K562 (cell line): ENCODE measurements at regions not wholly inside any gene's neighbourhood (a gene's known extent, or its start where the extent isn't known, plus 50 kb on each side); places are given as distances from the start of the nearest gene placed in this dataset.

ENCODE experiments used
- ATAC-seq: fragments of 200-7000 bp; cut with Tn5 transposase; 3 replicates; pipeline ENCODE4 v1.9.1; 2020; ENCODE audit warnings: moderate library complexity
- BruUV-seq: library from RNA; stranded (reverse); fragments of 400-500 nt; replicated peaks from 2 replicates; lab custom pipeline; 2021; lab: Mats Ljungman, UMichigan
- CTCF ChIA-PET: fragments of 300-600 bp; formaldehyde crosslinking; extraction: SDS; loops from one replicate; lab custom pipeline; 2021; ENCODE audit warnings: low intra/inter-chr PET ratio; lab: Yijun Ruan, JAX
- POLR2A ChIA-PET: fragments of 300-600, 350-650 bp; sonication (Branson Sonifier 250); formaldehyde crosslinking; extraction: SDS; loops from one replicate; lab custom pipeline; 2021; ENCODE audit warnings: antibody characterized with exemption, inconsistent platforms; lab: Yijun Ruan, JAX
- DNase-seq, 4 experiments: peaks; one replicate each; pipeline versions ENCODE4 v3.0.0 to v3.0.0-alpha.2; 2011 to 2018; ENCODE audit warnings: low spot score in 3 of 4, mixed read lengths in 3 of 4; ENCODE audit errors: extremely low read depth in 1 of 4
- FAIRE-seq: peaks from 2 replicates; lab custom pipeline; 2011; peaks lifted over from hg19 to GRCh38; lab: Jason Lieb, UNC
- H2AFZ ChIP-seq: 2 replicates; pipeline ENCODE4 v1.6.0; 2011; ENCODE audit warnings: low read depth, low read length, control low read depth, inconsistent platforms
- H3K27ac ChIP-seq: fragments of 200-600 bp; 3 replicates; pipeline ENCODE4 v1.8.0; 2011; ENCODE audit warnings: low read depth, mild to moderate bottlenecking, control low read depth, inconsistent platforms, low read length, moderate library complexity, mixed read lengths; ENCODE audit errors: extremely low read depth
- H3K27me3 ChIP-seq, 2 experiments: fragments of 300-600 bp in 1 of 2; 2 replicates in 1 of 2; 3 replicates in 1 of 2; pipeline versions ENCODE4 v1.6.0 to v1.8.0; 2011; ENCODE audit warnings: inconsistent platforms in 2 of 2, low read length in 2 of 2, mild to moderate bottlenecking in 1 of 2, mixed read lengths in 1 of 2, moderate library complexity in 1 of 2; ENCODE audit not compliant: control insufficient read depth in 2 of 2, insufficient read depth in 2 of 2
- H3K36me3 ChIP-seq: fragments of 300-600 bp; 3 replicates; pipeline ENCODE4 v1.8.0; 2011; ENCODE audit warnings: mild to moderate bottlenecking, low read length, inconsistent platforms; ENCODE audit not compliant: control insufficient read depth, insufficient read depth
- H3K4me1 ChIP-seq, 2 experiments: fragments of 200-600 bp in 1 of 2; replicated peaks in 1 of 2; 2 replicates in 1 of 2; 3 replicates in 1 of 2; pipeline versions ENCODE4 v1.5.1 to v1.8.0; 2011; ENCODE audit warnings: inconsistent platforms in 2 of 2, low read length in 2 of 2, mild to moderate bottlenecking in 1 of 2, mixed read lengths in 1 of 2, moderate library complexity in 1 of 2; ENCODE audit not compliant: control insufficient read depth in 2 of 2, insufficient read depth in 2 of 2
- H3K4me2 ChIP-seq: 2 replicates; pipeline ENCODE4 v1.6.1; 2011; ENCODE audit warnings: low read length, control low read depth, inconsistent platforms, mixed read lengths; ENCODE audit not compliant: insufficient read depth
- H3K4me3 ChIP-seq: fragments of 200-600 bp; sonication (generic), shearing (Covaris generic); 2 replicates; pipeline ENCODE4 v1.5.1; 2016; ENCODE audit warnings: control low read depth, inconsistent platforms
- H3K79me2 ChIP-seq: fragments of 200-600 bp; 3 replicates; pipeline ENCODE4 v1.8.0; 2011; ENCODE audit warnings: low read length, inconsistent platforms; ENCODE audit not compliant: control insufficient read depth, insufficient read depth
- H3K9ac ChIP-seq, 2 experiments: 2 replicates each; pipeline versions ENCODE4 v1.6.0 to v1.6.1; 2011; ENCODE audit warnings: low read depth in 2 of 2, low read length in 2 of 2, control low read depth in 1 of 2, inconsistent platforms in 1 of 2, mild to moderate bottlenecking in 1 of 2, mixed read lengths in 1 of 2; ENCODE audit not compliant: insufficient read depth in 1 of 2
- H3K9me1 ChIP-seq: one replicate; pipeline ENCODE4 v1.6.0; 2011; ENCODE audit warnings: inconsistent platforms, mild to moderate bottlenecking, low read length, moderate library complexity; ENCODE audit not compliant: control insufficient read depth, insufficient read depth
- H3K9me3 ChIP-seq: replicated peaks from 2 replicates; pipeline ENCODE4 v1.5.1; 2011; ENCODE audit warnings: low read depth, low read length, inconsistent platforms; ENCODE audit not compliant: control insufficient read depth, insufficient read depth
- H4K20me1 ChIP-seq: replicated peaks from 2 replicates; pipeline ENCODE4 v1.6.1; 2011; ENCODE audit warnings: low read length, inconsistent platforms, mixed read lengths; ENCODE audit not compliant: control insufficient read depth, insufficient read depth
- RAD21 ChIP-seq, 2 experiments: fragments of 250-450 bp in 1 of 2; fragments of 450-650 bp in 1 of 2; sonication (Bioruptor Pico) in 1 of 2; formaldehyde crosslinking in 1 of 2; IDR thresholded peaks in 1 of 2; conservative IDR thresholded peaks in 1 of 2; 2 replicates each; pipeline versions ENCODE4 v1.4.0 to v1.8.0; 2020 to 2022; ENCODE audit warnings: mild to moderate bottlenecking in 2 of 2, moderate library complexity in 1 of 2
- THRAP3 ChIP-seq: fragments of 450-650 bp; IDR thresholded peaks from 2 replicates; pipeline ENCODE4 v1.6.1; 2016; ENCODE audit warnings: mild to moderate bottlenecking, inconsistent platforms, borderline replicate concordance
- XRCC5 ChIP-seq: fragments of 200-400 bp; formaldehyde crosslinking; IDR thresholded peaks from 2 replicates; pipeline ENCODE4 v1.6.1; 2017; ENCODE audit warnings: low read depth, mild to moderate bottlenecking, low read length
- WGBS: fragments of 100-300 bp; shearing (Covaris generic); methylation state at CpG from one replicate; pipeline ENCODE4 v1.1.6; 2016; ENCODE audit warnings: low coverage, mixed read lengths; ENCODE audit not compliant: insufficient coverage; ENCODE audit errors: missing lambda C conversion rate; 5-methylcytosine and 5-hydroxymethylcytosine counted together
- in situ Hi-C: fragments of 300-500 bp; cut with MboI; formaldehyde crosslinking; loops from 4 replicates; pipeline ENCODE4 v1.15.0; 2018; ENCODE audit warnings: inconsistent platforms, mixed read lengths
- intact Hi-C: fragments of 100-400 bp; cut with micrococcal nuclease; formaldehyde crosslinking; loops from 2 replicates; pipeline ENCODE4 v1.14.2; 2022
- TF ChIP-seq, protein P1 (sequence below): fragments of 250-450 bp; sonication (Bioruptor Pico); IDR thresholded peaks from 2 replicates; pipeline ENCODE4 v1.5.0; 2021; ENCODE audit warnings: mild to moderate bottlenecking, borderline replicate concordance
- TF ChIP-seq, protein P2 (sequence below): IDR thresholded peaks from 2 replicates; pipeline ENCODE4 v1.6.1; 2011; ENCODE audit warnings: borderline replicate concordance, low read depth, mild to moderate bottlenecking, moderate library complexity, low read length; ENCODE audit not compliant: insufficient read depth, poor library complexity, severe bottlenecking

DNA sequence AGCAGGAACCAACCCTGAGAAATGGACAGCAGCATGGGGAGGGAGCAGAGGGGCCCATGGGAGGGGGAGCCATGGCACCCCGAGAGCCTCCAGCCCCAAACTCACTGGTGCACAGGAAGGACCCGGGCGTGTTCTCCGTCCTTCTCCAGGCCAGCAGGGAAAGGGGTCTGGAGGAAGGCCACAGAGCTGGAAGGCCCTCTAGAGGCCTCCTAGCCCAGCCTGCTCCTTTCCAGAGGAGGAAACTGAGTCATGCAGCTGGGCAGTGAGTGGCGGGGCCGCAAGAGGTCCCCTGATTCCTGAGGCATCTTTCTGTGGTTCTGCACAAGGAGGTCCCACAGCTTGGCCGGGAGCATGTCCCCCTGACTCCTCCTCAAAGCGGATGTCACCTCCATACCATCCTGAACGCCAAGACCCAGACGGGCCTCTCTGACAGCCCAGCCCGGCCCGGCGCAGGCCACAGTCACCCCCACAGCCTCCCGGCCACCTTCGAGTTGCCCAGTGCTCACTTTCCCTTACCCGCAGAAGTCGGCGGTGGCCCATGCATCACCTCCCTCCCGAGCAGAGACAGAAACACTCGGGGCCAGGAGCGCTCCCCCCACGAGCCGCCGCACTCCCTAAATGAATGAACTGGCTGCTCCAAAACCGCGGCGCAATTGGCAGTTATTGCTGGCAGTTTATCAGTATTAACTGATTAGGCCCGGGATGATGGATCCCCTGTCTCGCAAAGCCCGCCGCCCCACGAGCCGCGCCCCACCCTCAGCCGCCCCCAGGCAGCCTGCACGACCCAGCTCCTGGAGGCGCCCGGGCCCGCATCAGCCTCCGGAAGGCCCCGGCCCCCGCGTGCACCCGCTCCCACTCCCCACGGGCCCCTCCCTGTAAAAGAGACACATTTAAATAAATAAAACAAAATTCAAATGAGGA is 272.5 kb downstream of the BUD13 start (continued):
- TF ChIP-seq, protein P1, sequence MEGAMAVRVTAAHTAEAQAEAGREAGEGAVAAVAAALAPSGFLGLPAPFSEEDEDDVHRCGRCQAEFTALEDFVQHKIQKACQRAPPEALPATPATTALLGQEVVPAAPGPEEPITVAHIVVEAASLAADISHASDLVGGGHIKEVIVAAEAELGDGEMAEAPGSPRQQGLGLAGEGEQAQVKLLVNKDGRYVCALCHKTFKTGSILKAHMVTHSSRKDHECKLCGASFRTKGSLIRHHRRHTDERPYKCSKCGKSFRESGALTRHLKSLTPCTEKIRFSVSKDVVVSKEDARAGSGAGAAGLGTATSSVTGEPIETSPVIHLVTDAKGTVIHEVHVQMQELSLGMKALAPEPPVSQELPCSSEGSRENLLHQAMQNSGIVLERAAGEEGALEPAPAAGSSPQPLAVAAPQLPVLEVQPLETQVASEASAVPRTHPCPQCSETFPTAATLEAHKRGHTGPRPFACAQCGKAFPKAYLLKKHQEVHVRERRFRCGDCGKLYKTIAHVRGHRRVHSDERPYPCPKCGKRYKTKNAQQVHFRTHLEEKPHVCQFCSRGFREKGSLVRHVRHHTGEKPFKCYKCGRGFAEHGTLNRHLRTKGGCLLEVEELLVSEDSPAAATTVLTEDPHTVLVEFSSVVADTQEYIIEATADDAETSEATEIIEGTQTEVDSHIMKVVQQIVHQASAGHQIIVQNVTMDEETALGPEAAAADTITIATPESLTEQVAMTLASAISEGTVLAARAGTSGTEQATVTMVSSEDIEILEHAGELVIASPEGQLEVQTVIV (CRISPR knock-in tag) = no peak
- no peak for TF ChIP-seq THRAP3
- TF ChIP-seq, all 486 proteins: peak for 0

DNA sequence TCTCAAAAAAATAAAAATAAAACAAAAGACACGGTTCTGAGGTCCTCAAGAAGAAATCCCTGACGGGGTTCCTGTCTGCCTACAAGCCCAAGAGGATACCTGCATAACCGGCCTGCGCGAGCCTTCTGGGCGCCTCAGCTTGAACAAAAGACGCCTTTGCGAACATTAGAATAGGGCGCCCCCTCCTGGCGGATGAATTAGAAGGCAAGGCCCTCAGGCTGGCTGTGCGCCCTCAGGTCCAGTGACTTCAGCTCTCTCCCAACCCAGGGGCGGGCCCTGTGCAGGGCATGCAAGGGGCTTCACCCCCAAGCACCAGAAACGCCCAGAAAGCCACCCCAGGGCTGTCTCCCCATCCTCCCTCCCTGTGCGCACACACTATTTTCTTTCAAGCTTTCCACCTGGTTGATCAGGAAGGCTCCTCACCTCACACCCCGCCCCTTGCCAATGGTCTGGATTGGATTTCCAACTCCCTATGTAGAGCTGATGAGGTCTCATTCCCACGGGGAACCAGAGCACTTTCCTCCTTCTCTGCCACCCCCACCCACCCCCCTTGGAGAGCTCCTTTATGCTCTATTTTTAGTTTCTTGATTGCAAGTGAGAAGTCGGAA is 273.3 kb downstream of the BUD13 start:
- no peaks in the 10 kb centered on the region for H3K36me3 ChIP-seq
- ATAC-seq = peak; percentile 98
- peaks cover 12 to 44% of the 10 kb centered on the region in 2 experiments for H3K27me3 ChIP-seq
- no peaks in the 10 kb centered on the region for H3K9me3 ChIP-seq
- H3K4me3 ChIP-seq = no peak overlapping the region
- ChIA-PET POLR2A (no interaction called here), CTCF (interaction anchor here (0.7 to 1.2 kb wide), 5 partner anchors 24 to 1175 kb away, joined by 3 to 5 read pairs (median 3); no protein-coding TSS in a partner anchor)
- intact Hi-C loops = loop anchor here (2.0 to 10.0 kb wide), 3 partner anchors 45 to 1175 kb away; no protein-coding TSS in a partner anchor
- H3K4me1 ChIP-seq = no peaks in the 10 kb centered on the region; a peak in 3 of 5 replicates
- H4K20me1 ChIP-seq = 0 out of 2 replicates have a peak, but pooled peaks cover 7% of the 10 kb centered on the region
- in situ Hi-C loops = loop anchor here (25.0 kb wide), 1 partner anchor 738 kb away; the partner anchor contains the start of genes PCSK7 and RNF214
- DNase-seq = peak; percentile 72 to 84 (median 80)
- H3K27ac ChIP-seq = no peak overlapping the region
- no peak overlapping the region for H3K4me2 ChIP-seq
- H3K9ac ChIP-seq = no peak overlapping the region
- FAIRE-seq = peak; percentile 75
- WGBS = 3% methylated on average over 14 of the region's 17 CpGs
- H3K9me1 ChIP-seq = peaks cover 3% of the 10 kb centered on the region
- BruUV-seq = no TSS peak
- H2AFZ ChIP-seq = no peak overlapping the region
- H3K79me2 ChIP-seq = no peaks in the 10 kb centered on the region
- TF ChIP-seq RAD21 (CRISPR knock-in tag; conservative IDR thresholded peaks at IDR 0.05 in 1 of 2, IDR thresholded peaks at IDR 0.05 in 1 of 2) (peak; percentile 60 to 76), XRCC5 (0 out of 2 replicates have a peak, but pooled peaks have one; percentile 22)
- TF ChIP-seq, protein P2, sequence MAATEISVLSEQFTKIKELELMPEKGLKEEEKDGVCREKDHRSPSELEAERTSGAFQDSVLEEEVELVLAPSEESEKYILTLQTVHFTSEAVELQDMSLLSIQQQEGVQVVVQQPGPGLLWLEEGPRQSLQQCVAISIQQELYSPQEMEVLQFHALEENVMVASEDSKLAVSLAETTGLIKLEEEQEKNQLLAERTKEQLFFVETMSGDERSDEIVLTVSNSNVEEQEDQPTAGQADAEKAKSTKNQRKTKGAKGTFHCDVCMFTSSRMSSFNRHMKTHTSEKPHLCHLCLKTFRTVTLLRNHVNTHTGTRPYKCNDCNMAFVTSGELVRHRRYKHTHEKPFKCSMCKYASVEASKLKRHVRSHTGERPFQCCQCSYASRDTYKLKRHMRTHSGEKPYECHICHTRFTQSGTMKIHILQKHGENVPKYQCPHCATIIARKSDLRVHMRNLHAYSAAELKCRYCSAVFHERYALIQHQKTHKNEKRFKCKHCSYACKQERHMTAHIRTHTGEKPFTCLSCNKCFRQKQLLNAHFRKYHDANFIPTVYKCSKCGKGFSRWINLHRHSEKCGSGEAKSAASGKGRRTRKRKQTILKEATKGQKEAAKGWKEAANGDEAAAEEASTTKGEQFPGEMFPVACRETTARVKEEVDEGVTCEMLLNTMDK = peak; percentile 46
